A549 (cell line): ENCODE measurements at regions not wholly inside any gene's neighbourhood (a gene's known extent, or its start where the extent isn't known, plus 50 kb on each side); places are given as distances from the start of the nearest gene placed in this dataset.
"Not testable (repeated sequence)": the region's sequence is repeated elsewhere in the genome, so short reads cannot be mapped to it uniquely, and the experiment has no call there.

Source experiments
- ATAC-seq, 2 experiments: fragments of 200-7000 bp in 1 of 2; fragments of >200 bp in 1 of 2; cut with Nextera tagmentation in 1 of 2; cut with Tn5 transposase in 1 of 2; 3 replicates each; pipeline versions ENCODE4 v1.8.0 to v1.9.1; 2018 to 2020; ENCODE audit warnings: mild to moderate bottlenecking in 1 of 2, moderate library complexity in 1 of 2
- CTCF ChIA-PET: fragments of 300-600 bp; sonication (Branson Sonifier 250); formaldehyde crosslinking; extraction: SDS; loops from one replicate; lab custom pipeline; 2021; ENCODE audit warnings: antibody characterized with exemption, inconsistent platforms; lab: Yijun Ruan, JAX
- POLR2A ChIA-PET: fragments of 350-600 bp; formaldehyde crosslinking; extraction: SDS; loops from one replicate; lab custom pipeline; 2021; ENCODE audit warnings: antibody characterized with exemption, inconsistent platforms; lab: Yijun Ruan, JAX
- DNase-seq, 2 experiments: peaks; one replicate each; pipeline versions ENCODE4 v3.0.0 to v3.0.0-alpha.2; 2011 to 2016; ENCODE audit warnings: low read depth in 1 of 2, low spot score in 1 of 2
- FAIRE-seq: peaks from 2 replicates; lab custom pipeline; 2011; peaks lifted over from hg19 to GRCh38; lab: Jason Lieb, UNC
- H3K27ac ChIP-seq, 2 experiments: fragments of >200 bp; sonication (Bioruptor Twin); formaldehyde crosslinking; 3 replicates each; pipeline ENCODE4 v1.5.1; 2016 to 2017
- H3K4me1 ChIP-seq: fragments of >200 bp; sonication (Bioruptor Twin); formaldehyde crosslinking; 3 replicates; pipeline ENCODE4 v1.6.1; 2016
- H3K4me2 ChIP-seq: fragments of >200 bp; sonication (Bioruptor Twin); formaldehyde crosslinking; 3 replicates; pipeline ENCODE4 v1.6.1; 2016
- H3K4me3 ChIP-seq: fragments of >200 bp; sonication (Bioruptor Twin); formaldehyde crosslinking; 3 replicates; pipeline ENCODE4 v1.5.1; 2016
- H3K9me3 ChIP-seq: fragments of >200 bp; sonication (Bioruptor Twin); formaldehyde crosslinking; 3 replicates; pipeline ENCODE4 v1.6.1; 2016
- BCL3 ChIP-seq: fragments of >200 bp; sonication (Bioruptor Twin); formaldehyde crosslinking; IDR thresholded peaks from 3 replicates; pipeline ENCODE4 v1.6.1; 2016
- CBX8 ChIP-seq: fragments of 200-600 bp; sonication (generic); IDR thresholded peaks from 2 replicates; pipeline ENCODE4 v1.6.1; 2016
- CHD2 ChIP-seq: fragments of 150-350 bp; IDR thresholded peaks from 2 replicates; pipeline ENCODE4 v1.6.1; 2014; ENCODE audit warnings: low read length; ENCODE audit not compliant: partially characterized antibody
- CHD4 ChIP-seq: fragments of 200-600 bp; sonication (generic); IDR thresholded peaks from 2 replicates; pipeline ENCODE4 v1.6.1; 2016; ENCODE audit warnings: antibody characterized with exemption, mild to moderate bottlenecking, borderline replicate concordance
- ELK1 ChIP-seq: fragments of 150-350 bp; IDR thresholded peaks from 2 replicates; pipeline ENCODE4 v1.6.1; 2014; ENCODE audit warnings: low read depth, mild to moderate bottlenecking, low read length
- FOXS1 ChIP-seq: fragments of 250-450 bp; sonication (Bioruptor Pico); IDR thresholded peaks from 2 replicates; pipeline ENCODE4 v1.5.0; 2020; ENCODE audit warnings: mild to moderate bottlenecking, moderate library complexity
- GATA3 ChIP-seq: IDR thresholded peaks from 2 replicates; pipeline ENCODE4 v1.6.1; 2012; ENCODE audit warnings: borderline replicate concordance
- HOXA7 ChIP-seq: fragments of 250-450 bp; sonication (Bioruptor Pico); IDR thresholded peaks from 2 replicates; pipeline ENCODE4 v1.5.0; 2020; ENCODE audit warnings: mild to moderate bottlenecking, moderate library complexity
- HOXB5 ChIP-seq: fragments of 250-450 bp; sonication (Bioruptor Pico); IDR thresholded peaks from 2 replicates; pipeline ENCODE4 v1.5.0; 2020; ENCODE audit warnings: mild to moderate bottlenecking, moderate library complexity
- KDM1A ChIP-seq: fragments of 200-600 bp; sonication (generic); IDR thresholded peaks from 2 replicates; pipeline ENCODE4 v1.6.1; 2016; ENCODE audit warnings: low read depth, mild to moderate bottlenecking
- MYC ChIP-seq: IDR thresholded peaks from 2 replicates; pipeline ENCODE4 v1.6.1; 2012; ENCODE audit warnings: mild to moderate bottlenecking, inconsistent platforms, low read length, improper control_type of control experiment, borderline replicate concordance
- PBX3 ChIP-seq: IDR thresholded peaks from 2 replicates; pipeline ENCODE4 v1.6.1; 2012
- POLR2A ChIP-seq: IDR thresholded peaks from 2 replicates; pipeline ENCODE4 v1.6.1; 2012; ENCODE audit warnings: mild to moderate bottlenecking, low read length
- RAD21 ChIP-seq, 2 experiments: fragments of >200 bp in 1 of 2; sonication (Bioruptor Twin) in 1 of 2; formaldehyde crosslinking in 1 of 2; IDR thresholded peaks in 1 of 2; conservative IDR thresholded peaks in 1 of 2; 2 replicates in 1 of 2; 3 replicates in 1 of 2; pipeline ENCODE4 v1.6.1; 2012 to 2018; ENCODE audit warnings: inconsistent platforms in 1 of 2
- RARB ChIP-seq: fragments of 250-450 bp; sonication (Bioruptor Pico); IDR thresholded peaks from 2 replicates; pipeline ENCODE4 v1.8.0; 2021; ENCODE audit warnings: mild to moderate bottlenecking, moderate library complexity
- RCOR1 ChIP-seq: fragments of 150-350 bp; IDR thresholded peaks from 2 replicates; pipeline ENCODE4 v1.6.1; 2014; ENCODE audit warnings: antibody characterized with exemption, low read length, low read depth
- REST ChIP-seq: fragments of 200-600 bp; sonication (generic); IDR thresholded peaks from 2 replicates; pipeline ENCODE4 v1.6.1; 2016; ENCODE audit warnings: antibody characterized with exemption, mild to moderate bottlenecking, moderate library complexity
- RNF2 ChIP-seq: fragments of 200-600 bp; sonication (generic); IDR thresholded peaks from 2 replicates; pipeline ENCODE4 v1.6.1; 2016; ENCODE audit warnings: low read depth, mild to moderate bottlenecking, antibody characterized with exemption, moderate library complexity, borderline replicate concordance
- SREBF2 ChIP-seq: fragments of 450-650 bp; IDR thresholded peaks from 2 replicates; pipeline ENCODE4 v1.6.1; 2014; ENCODE audit warnings: mild to moderate bottlenecking, moderate library complexity
- TP53 ChIP-seq: fragments of 250-450 bp; sonication (Bioruptor Pico); IDR thresholded peaks from 2 replicates; pipeline ENCODE4 v1.5.0; 2021; ENCODE audit warnings: mild to moderate bottlenecking, moderate library complexity
- WGBS: methylation state at CpG from one replicate; pipeline ENCODE4 v1.1.6; 2017; ENCODE audit errors: missing lambda C conversion rate; 5-methylcytosine and 5-hydroxymethylcytosine counted together
- TF ChIP-seq, protein P1 (sequence below): fragments of 250-450 bp; sonication (Bioruptor Pico); IDR thresholded peaks from 2 replicates; pipeline ENCODE4 v1.5.0; 2020; ENCODE audit warnings: low read depth, mild to moderate bottlenecking, moderate library complexity
- TF ChIP-seq, protein P2 (sequence below): fragments of >200 bp; sonication (Bioruptor Twin); formaldehyde crosslinking; IDR thresholded peaks from 3 replicates; pipeline ENCODE4 v1.5.1; 2016

DNA sequence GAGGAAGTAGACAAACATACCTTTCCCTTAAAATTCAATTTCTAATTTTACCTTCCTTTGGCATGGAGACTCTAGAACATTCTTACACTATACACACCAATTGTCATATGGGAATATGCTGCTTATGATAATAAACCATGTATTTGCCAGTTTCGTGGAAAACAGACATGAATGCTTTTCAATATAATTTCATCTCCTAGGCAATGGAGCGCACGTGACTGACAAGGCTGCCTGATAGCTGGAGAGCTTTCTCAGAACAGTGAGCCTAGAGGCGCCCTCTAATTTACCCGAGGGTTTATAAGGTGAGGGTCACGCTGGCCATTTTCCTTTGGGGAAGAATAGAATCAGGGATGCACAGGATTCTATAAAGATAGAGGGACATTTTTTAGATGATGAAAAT lies 56.5 kb downstream of the PRR18 start:
- Histone ChIP-seq H3K4me3 (no peak overlapping the region), H3K9me3 (no peaks in the 10 kb centered on the region), H3K4me2 (no peak overlapping the region), H3K27ac (no peak overlapping the region), H3K4me1 (no peaks in the 10 kb centered on the region)
- DNase-seq, result no peak
- ATAC-seq, result no peak
- CTCF ChIA-PET, result interaction anchor here (1.2 kb wide), 1 partner anchor 9 kb away, joined by 3 read pairs; no protein-coding TSS in a partner anchor
- POLR2A ChIA-PET, result no interaction called here
- 65% methylated on average over 6 of the region's 6 CpGs for WGBS
- no peak for FAIRE-seq
- TF ChIP-seq CBX8, result no peak
- no peak for TF ChIP-seq HOXB5
- TF ChIP-seq CHD2, result no peak
- no peak for TF ChIP-seq RAD21 (conservative IDR thresholded peaks at IDR 0.05 in 1 of 2, IDR thresholded peaks at IDR 0.05 in 1 of 2)
- no peak for TF ChIP-seq REST
- TF ChIP-seq TP53, result no peak
- TF ChIP-seq, protein P1, sequence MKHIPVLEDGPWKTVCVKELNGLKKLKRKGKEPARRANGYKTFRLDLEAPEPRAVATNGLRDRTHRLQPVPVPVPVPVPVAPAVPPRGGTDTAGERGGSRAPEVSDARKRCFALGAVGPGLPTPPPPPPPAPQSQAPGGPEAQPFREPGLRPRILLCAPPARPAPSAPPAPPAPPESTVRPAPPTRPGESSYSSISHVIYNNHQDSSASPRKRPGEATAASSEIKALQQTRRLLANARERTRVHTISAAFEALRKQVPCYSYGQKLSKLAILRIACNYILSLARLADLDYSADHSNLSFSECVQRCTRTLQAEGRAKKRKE (CRISPR knock-in tag), result no peak
- no peak for TF ChIP-seq BCL3
- TF ChIP-seq CHD4, result no peak
- no peak for TF ChIP-seq PBX3
- no peak for TF ChIP-seq HOXA7 (CRISPR knock-in tag)
- no peak for TF ChIP-seq SREBF2
- TF ChIP-seq RCOR1, result no peak
- TF ChIP-seq GATA3, result no peak
- no peak for TF ChIP-seq POLR2A
- no peak for TF ChIP-seq ELK1
- TF ChIP-seq FOXS1, result no peak

DNA sequence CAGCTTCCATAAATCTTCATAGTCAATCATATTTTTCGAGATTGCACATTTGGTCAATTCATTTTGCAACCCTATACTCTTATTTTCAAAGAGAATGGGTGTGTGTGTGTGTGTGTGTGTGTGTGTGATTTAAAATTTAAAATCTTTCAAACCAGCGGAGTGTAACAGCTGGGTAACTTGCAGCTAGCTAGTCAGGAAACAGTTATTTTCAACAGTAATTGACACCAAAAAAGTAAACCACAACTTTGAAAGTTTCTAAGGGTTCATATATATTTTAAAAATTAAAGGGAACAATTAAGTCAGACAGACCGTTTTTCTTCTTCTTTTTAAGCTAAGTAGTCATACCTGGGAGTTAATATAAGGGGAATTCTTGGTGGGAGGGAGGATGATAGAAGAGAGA lies 57.0 kb downstream of the PRR18 start:
- no peaks in the 10 kb centered on the region for H3K4me1 ChIP-seq
- no peak overlapping the region for H3K27ac ChIP-seq
- DNase-seq (no peak), ATAC-seq (no peak), FAIRE-seq (no peak)
- no peak overlapping the region for H3K4me3 ChIP-seq
- ChIA-PET CTCF (interaction anchor here (1.2 kb wide), 1 partner anchor 9 kb away, joined by 3 read pairs; no protein-coding TSS in a partner anchor), POLR2A (no interaction called here)
- H3K9me3 ChIP-seq, result no peaks in the 10 kb centered on the region
- 28% methylated on average over 3 of the region's 3 CpGs for WGBS
- no peak for TF ChIP-seq GATA3
- no peak for TF ChIP-seq KDM1A
- TF ChIP-seq RNF2, result no peak
- TF ChIP-seq RARB, result no peak
- no peak for TF ChIP-seq MYC
- no peak for TF ChIP-seq CBX8
- TF ChIP-seq, protein P2, sequence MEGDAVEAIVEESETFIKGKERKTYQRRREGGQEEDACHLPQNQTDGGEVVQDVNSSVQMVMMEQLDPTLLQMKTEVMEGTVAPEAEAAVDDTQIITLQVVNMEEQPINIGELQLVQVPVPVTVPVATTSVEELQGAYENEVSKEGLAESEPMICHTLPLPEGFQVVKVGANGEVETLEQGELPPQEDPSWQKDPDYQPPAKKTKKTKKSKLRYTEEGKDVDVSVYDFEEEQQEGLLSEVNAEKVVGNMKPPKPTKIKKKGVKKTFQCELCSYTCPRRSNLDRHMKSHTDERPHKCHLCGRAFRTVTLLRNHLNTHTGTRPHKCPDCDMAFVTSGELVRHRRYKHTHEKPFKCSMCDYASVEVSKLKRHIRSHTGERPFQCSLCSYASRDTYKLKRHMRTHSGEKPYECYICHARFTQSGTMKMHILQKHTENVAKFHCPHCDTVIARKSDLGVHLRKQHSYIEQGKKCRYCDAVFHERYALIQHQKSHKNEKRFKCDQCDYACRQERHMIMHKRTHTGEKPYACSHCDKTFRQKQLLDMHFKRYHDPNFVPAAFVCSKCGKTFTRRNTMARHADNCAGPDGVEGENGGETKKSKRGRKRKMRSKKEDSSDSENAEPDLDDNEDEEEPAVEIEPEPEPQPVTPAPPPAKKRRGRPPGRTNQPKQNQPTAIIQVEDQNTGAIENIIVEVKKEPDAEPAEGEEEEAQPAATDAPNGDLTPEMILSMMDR, result no peak
- TF ChIP-seq, all 56 proteins: peak for 0
- no peak overlapping the region for H3K4me2 ChIP-seq

GRCh38 chr6:166249061-166249785 lies 59.0 kb downstream of the PRR18 start:
- H3K4me1 ChIP-seq, H3K4me3 ChIP-seq, H3K9me3 ChIP-seq, H3K4me2 ChIP-seq, H3K27ac ChIP-seq, FAIRE-seq, ATAC-seq, POLR2A ChIA-PET, DNase-seq: not testable (repeated sequence)
- WGBS, result 60% methylated on average over 14 of the region's 16 CpGs
- CTCF ChIA-PET, result interaction anchor here (0.6 kb wide), 1 partner anchor 13 kb away, joined by 5 read pairs; no protein-coding TSS in a partner anchor
